HPDE6-E6E7 (cell line): ENCODE measurements at regions not wholly inside any gene's neighbourhood (a gene's known extent, or its start where the extent isn't known, plus 50 kb on each side); places are given as distances from the start of the nearest gene placed in this dataset.
"Not testable (repeated sequence)": the region's sequence is repeated elsewhere in the genome, so short reads cannot be mapped to it uniquely, and the experiment has no call there.

Experiments
- DNase-seq: peaks from one replicate; pipeline ENCODE4 v3.0.0; 2011; ENCODE audit warnings: missing footprints; ENCODE audit errors: extremely low spot score

GRCh38 chr19:31528261-31528660, 179.0 kb upstream of the TSHZ3 start:
- DNase-seq, result no peak

- no peak for DNase-seq
These were observed 179.9 kb upstream of the TSHZ3 start for GRCh38 chr19:31529121-31529520.

GRCh38 chr19:31530781-31531180, 181.5 kb upstream of the TSHZ3 start:
- no peak for DNase-seq

GRCh38 chr19:31531326-31531725, 182.1 kb upstream of the TSHZ3 start:
- DNase-seq, result no peak

GRCh38 chr19:31532034-31532433, 182.8 kb upstream of the TSHZ3 start:
- DNase-seq, result no peak

GRCh38 chr19:31533114-31533513, 183.9 kb upstream of the TSHZ3 start:
- DNase-seq, result no peak

- no peak for DNase-seq
These were observed 185.0 kb upstream of the TSHZ3 start for GRCh38 chr19:31534231-31534630.

GRCh38 chr19:31534786-31535657, 185.8 kb upstream of the TSHZ3 start:
- DNase-seq, result no peak

GRCh38 chr19:31535691-31536460, 186.6 kb upstream of the TSHZ3 start:
- no peak for DNase-seq

GRCh38 chr19:31537136-31537535, 187.9 kb upstream of the TSHZ3 start:
- DNase-seq, result no peak

- DNase-seq, result not testable (repeated sequence)
These were observed 188.7 kb upstream of the TSHZ3 start for GRCh38 chr19:31537902-31538301.

- DNase-seq, result no peak
These were observed 189.6 kb upstream of the TSHZ3 start for GRCh38 chr19:31538879-31539278.

- DNase-seq, result no peak
These were observed 190.2 kb upstream of the TSHZ3 start for GRCh38 chr19:31539386-31539785.

GRCh38 chr19:31541396-31541795, 192.2 kb upstream of the TSHZ3 start:
- DNase-seq, result no peak

- no peak for DNase-seq
These were observed 194.2 kb upstream of the TSHZ3 start for GRCh38 chr19:31543456-31543855.

GRCh38 chr19:31545777-31546176, 196.5 kb upstream of the TSHZ3 start:
- no peak for DNase-seq

GRCh38 chr19:31546205-31546960, 197.1 kb upstream of the TSHZ3 start:
- no peak for DNase-seq

GRCh38 chr19:31548941-31549340, 199.7 kb upstream of the TSHZ3 start:
- DNase-seq, result no peak

- no peak for DNase-seq
These were observed 204.0 kb upstream of the TSHZ3 start for GRCh38 chr19:31553112-31553845.

- no peak for DNase-seq
These were observed 204.6 kb upstream of the TSHZ3 start for GRCh38 chr19:31553846-31554215.

- DNase-seq, result no peak
These were observed 205.1 kb upstream of the TSHZ3 start for GRCh38 chr19:31554360-31554759.
